ENCODE measurements at regions not wholly inside any gene's neighbourhood (a gene's known extent, or its start where the extent isn't known, plus 50 kb on each side); places are given as distances from the start of the nearest gene placed in this dataset.

GRCh38 chr10:130834573-130834972, 476.9 kb downstream of the TCERG1L start:
- Histone ChIP-seq H3K27ac (ENCODE audit: low read length) (no peak overlapping the region), H3K36me3 (ENCODE audit: control insufficient read depth, insufficient read depth, low read length) (no peaks in the 10 kb centered on the region), H3K4me1 (ENCODE audit: control insufficient read depth, insufficient read depth, low read length) (no peaks in the 10 kb centered on the region), H3K27me3 (ENCODE audit: control insufficient read depth, insufficient read depth, low read length) (no peaks in the 10 kb centered on the region; the same call in 1 of the 2 replicates), H3K9me3 (ENCODE audit: control insufficient read depth, insufficient read depth, low read depth, low read length) (no peaks in the 10 kb centered on the region), H3K4me3 (ENCODE audit: low read depth in 2 of 2, low read length in 2 of 2) (no peak overlapping the region)
- no TSS peak for BruUV-seq (replicated peaks)
- POLR2A ChIA-PET, result no interaction called here
- TF ChIP-seq TCF7L2 (IDR thresholded peaks at IDR 0.05; ENCODE audit: low read depth, low read length) (no peak), REST (IDR thresholded peaks at IDR 0.05; ENCODE audit: insufficient read depth in 1 of 2, low read depth in 2 of 2, low read length in 1 of 2) (no peak; a peak in 1 of 4 replicates), POLR2AphosphoS5 (IDR thresholded peaks at IDR 0.05; ENCODE audit: low read depth, low read length) (no peak), SIN3A (IDR thresholded peaks at IDR 0.05; ENCODE audit: borderline replicate concordance, insufficient read depth, low read depth, low read length) (no peak)
- TF ChIP-seq, protein P1, sequence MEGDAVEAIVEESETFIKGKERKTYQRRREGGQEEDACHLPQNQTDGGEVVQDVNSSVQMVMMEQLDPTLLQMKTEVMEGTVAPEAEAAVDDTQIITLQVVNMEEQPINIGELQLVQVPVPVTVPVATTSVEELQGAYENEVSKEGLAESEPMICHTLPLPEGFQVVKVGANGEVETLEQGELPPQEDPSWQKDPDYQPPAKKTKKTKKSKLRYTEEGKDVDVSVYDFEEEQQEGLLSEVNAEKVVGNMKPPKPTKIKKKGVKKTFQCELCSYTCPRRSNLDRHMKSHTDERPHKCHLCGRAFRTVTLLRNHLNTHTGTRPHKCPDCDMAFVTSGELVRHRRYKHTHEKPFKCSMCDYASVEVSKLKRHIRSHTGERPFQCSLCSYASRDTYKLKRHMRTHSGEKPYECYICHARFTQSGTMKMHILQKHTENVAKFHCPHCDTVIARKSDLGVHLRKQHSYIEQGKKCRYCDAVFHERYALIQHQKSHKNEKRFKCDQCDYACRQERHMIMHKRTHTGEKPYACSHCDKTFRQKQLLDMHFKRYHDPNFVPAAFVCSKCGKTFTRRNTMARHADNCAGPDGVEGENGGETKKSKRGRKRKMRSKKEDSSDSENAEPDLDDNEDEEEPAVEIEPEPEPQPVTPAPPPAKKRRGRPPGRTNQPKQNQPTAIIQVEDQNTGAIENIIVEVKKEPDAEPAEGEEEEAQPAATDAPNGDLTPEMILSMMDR (IDR thresholded peaks at IDR 0.05), result no peak
- no peak for ATAC-seq
- in situ Hi-C loops (cut with HindIII; ENCODE audit: low pct_unique_long_range_greater_than_20kb, low sequenced_read_pairs) (no loop called here), intact Hi-C loops (cut with micrococcal nuclease; ENCODE audit: unreplicated experiment) (no loop called here)
- CTCF ChIA-PET, result no interaction called here
- DNase-seq (ENCODE audit: low read depth, low spot score), result no peak

GRCh38 chr10:130835068-130835467, 476.5 kb downstream of the TCERG1L start:
- intact Hi-C loops (cut with micrococcal nuclease; ENCODE audit: unreplicated experiment), result no loop called here
- ChIA-PET POLR2A (no interaction called here), CTCF (no interaction called here)
- ATAC-seq (no peak), DNase-seq (ENCODE audit: low read depth, low spot score) (no peak)
- H3K27ac ChIP-seq (ENCODE audit: low read length), result no peak overlapping the region
- H3K4me3 ChIP-seq (ENCODE audit: low read depth in 2 of 2, low read length in 2 of 2), result no peak overlapping the region
- no peaks in the 10 kb centered on the region for H3K36me3 ChIP-seq (ENCODE audit: control insufficient read depth, insufficient read depth, low read length)
- H3K9me3 ChIP-seq (ENCODE audit: control insufficient read depth, insufficient read depth, low read depth, low read length), result no peaks in the 10 kb centered on the region
- in situ Hi-C loops (cut with HindIII; ENCODE audit: low pct_unique_long_range_greater_than_20kb, low sequenced_read_pairs), result no loop called here
- H3K4me1 ChIP-seq (ENCODE audit: control insufficient read depth, insufficient read depth, low read length), result no peaks in the 10 kb centered on the region
- TF ChIP-seq, protein P1 (IDR thresholded peaks at IDR 0.05), result no peak
- TF ChIP-seq POLR2AphosphoS5 (IDR thresholded peaks at IDR 0.05; ENCODE audit: low read depth, low read length), result no peak
- TF ChIP-seq TCF7L2 (IDR thresholded peaks at IDR 0.05; ENCODE audit: low read depth, low read length), result no peak
- TF ChIP-seq SIN3A (IDR thresholded peaks at IDR 0.05; ENCODE audit: borderline replicate concordance, insufficient read depth, low read depth, low read length), result no peak
- TF ChIP-seq REST (IDR thresholded peaks at IDR 0.05; ENCODE audit: insufficient read depth in 1 of 2, low read depth in 2 of 2, low read length in 1 of 2), result no peak
- no peaks in the 10 kb centered on the region; the same call in 1 of the 2 replicates for H3K27me3 ChIP-seq (ENCODE audit: control insufficient read depth, insufficient read depth, low read length)
- no TSS peak for BruUV-seq (replicated peaks)
